ENCODE measurements at regions not wholly inside any gene's neighbourhood (a gene's known extent, or its start where the extent isn't known, plus 50 kb on each side); places are given as distances from the start of the nearest gene placed in this dataset.

- TF ChIP-seq RFX5 (IDR thresholded peaks at IDR 0.05; ENCODE audit: borderline replicate concordance, low read depth, low read length) (no peak), RNF2 (IDR thresholded peaks at IDR 0.05; ENCODE audit: borderline replicate concordance, low read depth, low read length, missing control alignments, poor library complexity, severe bottlenecking) (no peak)
These were observed 179.0 kb upstream of the PFN2 start (continued) for GRCh38 chr3:150149651-150150051.
